GM19025 (cell line): ENCODE measurements at regions not wholly inside any gene's neighbourhood (a gene's known extent, or its start where the extent isn't known, plus 50 kb on each side); places are given as distances from the start of the nearest gene placed in this dataset.

Source experiments
- ATAC-seq: cut with Tn5 transposase; IDR thresholded peaks from one replicate; pipeline ENCODE4 v1.9.1; 2021; ENCODE audit warnings: mild to moderate bottlenecking, low read depth, moderate library complexity; ENCODE audit not compliant: unreplicated experiment

GRCh38 chr13:104798486-104798885, 1732.3 kb upstream of the SLC10A2 start:
- no peak for ATAC-seq

GRCh38 chr13:104796581-104796980, 1730.4 kb upstream of the SLC10A2 start:
- ATAC-seq = no peak

GRCh38 chr13:104785952-104786351, 1719.7 kb upstream of the SLC10A2 start:
- no peak for ATAC-seq

- no peak for ATAC-seq
Measured at GRCh38 chr13:104784891-104785290, 1718.7 kb upstream of the SLC10A2 start.

- no peak for ATAC-seq
Measured at GRCh38 chr13:104782741-104783140, 1716.5 kb upstream of the SLC10A2 start.

GRCh38 chr13:104779311-104779993, 1713.2 kb upstream of the SLC10A2 start:
- no peak for ATAC-seq

- ATAC-seq = no peak
Measured at GRCh38 chr13:104773775-104774174, 1707.6 kb upstream of the SLC10A2 start.

- no peak for ATAC-seq
Measured at GRCh38 chr13:104769545-104769944, 1703.3 kb upstream of the SLC10A2 start.

- no peak for ATAC-seq
Measured at GRCh38 chr13:104766319-104766718, 1700.1 kb upstream of the SLC10A2 start.

- ATAC-seq = no peak
Measured at GRCh38 chr13:104764600-104764999, 1698.4 kb upstream of the SLC10A2 start.

- no peak for ATAC-seq
Measured at GRCh38 chr13:104759069-104759468, 1692.9 kb upstream of the SLC10A2 start.

- no peak for ATAC-seq
Measured at GRCh38 chr13:104757712-104758111, 1691.5 kb upstream of the SLC10A2 start.

- no peak for ATAC-seq
Measured at GRCh38 chr13:104750377-104750776, 1684.2 kb upstream of the SLC10A2 start.

- ATAC-seq = no peak
Measured at GRCh38 chr13:104740641-104741222, 1674.5 kb upstream of the SLC10A2 start.

GRCh38 chr13:104737713-104738112, 1671.5 kb upstream of the SLC10A2 start:
- no peak for ATAC-seq

GRCh38 chr13:104733427-104733826, 1667.2 kb upstream of the SLC10A2 start:
- ATAC-seq = no peak

- no peak for ATAC-seq
Measured at GRCh38 chr13:104715111-104715510, 1648.9 kb upstream of the SLC10A2 start.

GRCh38 chr13:104705031-104705750, 1639.0 kb upstream of the SLC10A2 start:
- no peak for ATAC-seq

GRCh38 chr13:104701591-104701990, 1635.4 kb upstream of the SLC10A2 start:
- ATAC-seq = no peak

GRCh38 chr13:104694397-104694796, 1628.2 kb upstream of the SLC10A2 start:
- ATAC-seq = no peak

GRCh38 chr13:104693126-104693525, 1626.9 kb upstream of the SLC10A2 start:
- no peak for ATAC-seq
